Panc1 (cell line): ENCODE measurements at regions not wholly inside any gene's neighbourhood (a gene's known extent, or its start where the extent isn't known, plus 50 kb on each side); places are given as distances from the start of the nearest gene placed in this dataset.

Experiments used
- POLR2AphosphoS5 ChIP-seq: IDR thresholded peaks from 2 replicates; pipeline ENCODE4 v1.6.1; 2012; ENCODE audit warnings: mild to moderate bottlenecking, low read depth, low read length, moderate library complexity
- SIN3A ChIP-seq: IDR thresholded peaks from 2 replicates; pipeline ENCODE4 v1.6.1; 2012; ENCODE audit warnings: low read depth, mild to moderate bottlenecking, low read length, moderate library complexity, borderline replicate concordance; ENCODE audit not compliant: insufficient read depth
- TCF7L2 ChIP-seq: IDR thresholded peaks from 2 replicates; pipeline ENCODE4 v1.6.1; 2011; ENCODE audit warnings: mild to moderate bottlenecking, low read depth, low read length, inconsistent platforms
- TF ChIP-seq, protein P1 (sequence below): fragments of 450-650 bp; IDR thresholded peaks from 2 replicates; pipeline ENCODE4 v1.5.1; 2017; ENCODE audit warnings: mild to moderate bottlenecking
- TF ChIP-seq, protein P2 (sequence below), 2 experiments: IDR thresholded peaks; 2 replicates each; pipeline ENCODE4 v1.6.1; 2011 to 2012; ENCODE audit warnings: low read depth in 2 of 2, control low read depth in 1 of 2, low read length in 1 of 2, mild to moderate bottlenecking in 1 of 2, moderate library complexity in 1 of 2; ENCODE audit not compliant: insufficient read depth in 1 of 2

- TF ChIP-seq, protein P1, sequence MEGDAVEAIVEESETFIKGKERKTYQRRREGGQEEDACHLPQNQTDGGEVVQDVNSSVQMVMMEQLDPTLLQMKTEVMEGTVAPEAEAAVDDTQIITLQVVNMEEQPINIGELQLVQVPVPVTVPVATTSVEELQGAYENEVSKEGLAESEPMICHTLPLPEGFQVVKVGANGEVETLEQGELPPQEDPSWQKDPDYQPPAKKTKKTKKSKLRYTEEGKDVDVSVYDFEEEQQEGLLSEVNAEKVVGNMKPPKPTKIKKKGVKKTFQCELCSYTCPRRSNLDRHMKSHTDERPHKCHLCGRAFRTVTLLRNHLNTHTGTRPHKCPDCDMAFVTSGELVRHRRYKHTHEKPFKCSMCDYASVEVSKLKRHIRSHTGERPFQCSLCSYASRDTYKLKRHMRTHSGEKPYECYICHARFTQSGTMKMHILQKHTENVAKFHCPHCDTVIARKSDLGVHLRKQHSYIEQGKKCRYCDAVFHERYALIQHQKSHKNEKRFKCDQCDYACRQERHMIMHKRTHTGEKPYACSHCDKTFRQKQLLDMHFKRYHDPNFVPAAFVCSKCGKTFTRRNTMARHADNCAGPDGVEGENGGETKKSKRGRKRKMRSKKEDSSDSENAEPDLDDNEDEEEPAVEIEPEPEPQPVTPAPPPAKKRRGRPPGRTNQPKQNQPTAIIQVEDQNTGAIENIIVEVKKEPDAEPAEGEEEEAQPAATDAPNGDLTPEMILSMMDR, result no peak
- TF ChIP-seq SIN3A (no peak), POLR2AphosphoS5 (no peak), TCF7L2 (no peak)
- TF ChIP-seq, protein P2, sequence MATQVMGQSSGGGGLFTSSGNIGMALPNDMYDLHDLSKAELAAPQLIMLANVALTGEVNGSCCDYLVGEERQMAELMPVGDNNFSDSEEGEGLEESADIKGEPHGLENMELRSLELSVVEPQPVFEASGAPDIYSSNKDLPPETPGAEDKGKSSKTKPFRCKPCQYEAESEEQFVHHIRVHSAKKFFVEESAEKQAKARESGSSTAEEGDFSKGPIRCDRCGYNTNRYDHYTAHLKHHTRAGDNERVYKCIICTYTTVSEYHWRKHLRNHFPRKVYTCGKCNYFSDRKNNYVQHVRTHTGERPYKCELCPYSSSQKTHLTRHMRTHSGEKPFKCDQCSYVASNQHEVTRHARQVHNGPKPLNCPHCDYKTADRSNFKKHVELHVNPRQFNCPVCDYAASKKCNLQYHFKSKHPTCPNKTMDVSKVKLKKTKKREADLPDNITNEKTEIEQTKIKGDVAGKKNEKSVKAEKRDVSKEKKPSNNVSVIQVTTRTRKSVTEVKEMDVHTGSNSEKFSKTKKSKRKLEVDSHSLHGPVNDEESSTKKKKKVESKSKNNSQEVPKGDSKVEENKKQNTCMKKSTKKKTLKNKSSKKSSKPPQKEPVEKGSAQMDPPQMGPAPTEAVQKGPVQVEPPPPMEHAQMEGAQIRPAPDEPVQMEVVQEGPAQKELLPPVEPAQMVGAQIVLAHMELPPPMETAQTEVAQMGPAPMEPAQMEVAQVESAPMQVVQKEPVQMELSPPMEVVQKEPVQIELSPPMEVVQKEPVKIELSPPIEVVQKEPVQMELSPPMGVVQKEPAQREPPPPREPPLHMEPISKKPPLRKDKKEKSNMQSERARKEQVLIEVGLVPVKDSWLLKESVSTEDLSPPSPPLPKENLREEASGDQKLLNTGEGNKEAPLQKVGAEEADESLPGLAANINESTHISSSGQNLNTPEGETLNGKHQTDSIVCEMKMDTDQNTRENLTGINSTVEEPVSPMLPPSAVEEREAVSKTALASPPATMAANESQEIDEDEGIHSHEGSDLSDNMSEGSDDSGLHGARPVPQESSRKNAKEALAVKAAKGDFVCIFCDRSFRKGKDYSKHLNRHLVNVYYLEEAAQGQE (IDR thresholded peaks at IDR 0.05; ENCODE audit: insufficient read depth in 1 of 2, low read depth in 2 of 2, low read length in 1 of 2), result no peak
Observed at GRCh38 chr5:15243301-15244020, 256.5 kb upstream of the FBXL7 start.
